ENCODE measurements at regions not wholly inside any gene's neighbourhood (a gene's known extent, or its start where the extent isn't known, plus 50 kb on each side); places are given as distances from the start of the nearest gene placed in this dataset.

GRCh38 chr1:196155586-196155985 is 452.7 kb downstream of the KCNT2 start:
- no peak for TF ChIP-seq CTCF (IDR thresholded peaks at IDR 0.05 in 2 of 3, conservative IDR thresholded peaks at IDR 0.05 in 1 of 3; ENCODE audit: control insufficient read depth in 2 of 3, extremely low read depth in 1 of 3, insufficient read depth in 1 of 3, low read depth in 3 of 3, low read length in 3 of 3)
- TF ChIP-seq FOXM1 (IDR thresholded peaks at IDR 0.05; ENCODE audit: low read depth, low read length): no peak
- TF ChIP-seq POLR2AphosphoS5 (IDR thresholded peaks at IDR 0.05; ENCODE audit: low read length): no peak
- TF ChIP-seq NFYB (IDR thresholded peaks at IDR 0.05; ENCODE audit: insufficient read depth, low read depth, low read length): no peak
